Adrenal gland (tissue), 9 donors: ENCODE measurements at regions not wholly inside any gene's neighbourhood (a gene's known extent, or its start where the extent isn't known, plus 50 kb on each side); places are given as distances from the start of the nearest gene placed in this dataset.
"Not testable (repeated sequence)": the region's sequence is repeated elsewhere in the genome, so short reads cannot be mapped to it uniquely, and the experiment has no call there.

ENCODE experiments used
- DNase-seq, 7 donors: peaks; one replicate each; pipeline ENCODE4 v3.0.0-alpha.2; 2019 to 2020
- H3K27ac ChIP-seq, 5 donors: fragments of 200-600 bp; sonication (generic) in 4 of 5; 1 replicate in 3 of 5; 2 replicates in 2 of 5; pipeline versions ENCODE4 v1.5.1 to v1.8.0; 2016 to 2020; ENCODE audit warnings: mild to moderate bottlenecking in 1 of 5
- H3K27me3 ChIP-seq: fragments of 200-600 bp; 2 replicates; pipeline ENCODE4 v1.8.0; 2021
- H3K36me3 ChIP-seq, 2 donors: fragments of 200-600 bp; replicated peaks in 1 of 2; 1 replicate in 1 of 2; 2 replicates in 1 of 2; pipeline versions ENCODE4 v1.5.1 to v1.8.0; 2018 to 2022
- H3K4me1 ChIP-seq, 2 donors: fragments of 200-600 bp; replicated peaks in 1 of 2; 1 replicate in 1 of 2; 2 replicates in 1 of 2; pipeline versions ENCODE4 v1.5.1 to v1.8.0; 2018 to 2021
- H3K4me3 ChIP-seq, 4 donors: fragments of 200-600 bp; sonication (generic) in 3 of 4; one replicate each; pipeline ENCODE4 v1.5.1; 2016 to 2018
- H3K9me3 ChIP-seq, 3 donors: fragments of 200-600 bp; sonication (generic) in 1 of 3; replicated peaks in 1 of 3; 1 replicate in 2 of 3; 2 replicates in 1 of 3; pipeline versions ENCODE4 v1.5.1 to v1.8.0; 2016 to 2021
- POLR2A ChIP-seq, 2 donors: fragments of 450-650 bp; IDR thresholded peaks; one replicate each; pipeline ENCODE4 v1.6.1; 2017; ENCODE audit warnings: antibody characterized with exemption in 2 of 2, mild to moderate bottlenecking in 2 of 2, moderate library complexity in 1 of 2
- WGBS, 4 donors: extraction: QIAGEN DNeasy Blood & Tissue Kit in 2 of 4; methylation state at CpG; one replicate each; pipeline versions ENCODE4 v1.1.5 to v1.1.7; 2013 to 2017; 5-methylcytosine and 5-hydroxymethylcytosine counted together
- intact Hi-C, 2 donors: fragments of 100-400 bp; cut with DNase I; formaldehyde crosslinking; loops; one replicate each; pipeline versions ENCODE4 v1.14.1 to v1.15.0; 2022 to 2023
- TF ChIP-seq, protein P1 (sequence below), 6 experiments: fragments of 450-650 bp in 4 of 6; fragments of 200-600 bp in 2 of 6; sonication (generic) in 1 of 6; IDR thresholded peaks; 1 replicate in 5 of 6; 2 replicates in 1 of 6; pipeline versions ENCODE4 v1.5.1 to v1.8.0; 2016 to 2021; ENCODE audit warnings: antibody characterized with exemption in 6 of 6, mild to moderate bottlenecking in 2 of 6, moderate library complexity in 1 of 6
- donor health status: healthy with polysubstance abuse.
- donor health status: Bipolar disorder and iron deficiency.
- donor health status: DM: yes; HTN: yes; CAD: no.
- donor health status: DM: no; HTN: no; CAD: no.
- donor health status: DM: no; HTN: no; CAD: no.

DNA sequence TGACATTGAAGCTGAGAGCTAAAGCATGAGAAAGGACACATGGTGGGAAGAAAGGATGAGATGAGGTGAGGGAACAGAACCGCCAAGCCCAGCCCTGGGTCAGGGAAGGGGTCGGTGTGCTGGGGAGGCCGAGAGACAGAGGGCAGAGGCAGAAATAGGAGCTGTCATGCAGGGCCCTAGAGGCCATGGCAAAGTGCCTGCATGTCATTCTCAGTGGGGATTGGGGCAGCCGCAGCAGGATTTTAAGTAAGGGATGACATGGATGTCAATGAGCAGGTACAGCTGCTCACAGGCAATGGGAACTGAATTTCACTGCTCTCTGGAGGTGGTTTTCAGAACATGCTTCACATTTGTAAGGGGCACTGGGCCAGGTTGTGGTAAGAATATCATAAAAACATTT is 227.4 kb downstream of the RAB11FIP2 start:
- WGBS, 4 donors = 50 to 58% (median 53%) methylated on average over 4 of the region's 4 CpGs
- Histone ChIP-seq H3K27me3 (peaks cover 4% of the 10 kb centered on the region), H3K4me3 (no peak overlapping the region), H3K27ac (no peak overlapping the region), H3K4me1 (no peaks in the 10 kb centered on the region), H3K36me3 (no peaks in the 10 kb centered on the region), H3K9me3 (no peaks in the 10 kb centered on the region)
- intact Hi-C loops = no loop called here
- no peak for DNase-seq
- no peak for TF ChIP-seq POLR2A (IDR thresholded peaks at IDR 0.05)
- TF ChIP-seq, protein P1, sequence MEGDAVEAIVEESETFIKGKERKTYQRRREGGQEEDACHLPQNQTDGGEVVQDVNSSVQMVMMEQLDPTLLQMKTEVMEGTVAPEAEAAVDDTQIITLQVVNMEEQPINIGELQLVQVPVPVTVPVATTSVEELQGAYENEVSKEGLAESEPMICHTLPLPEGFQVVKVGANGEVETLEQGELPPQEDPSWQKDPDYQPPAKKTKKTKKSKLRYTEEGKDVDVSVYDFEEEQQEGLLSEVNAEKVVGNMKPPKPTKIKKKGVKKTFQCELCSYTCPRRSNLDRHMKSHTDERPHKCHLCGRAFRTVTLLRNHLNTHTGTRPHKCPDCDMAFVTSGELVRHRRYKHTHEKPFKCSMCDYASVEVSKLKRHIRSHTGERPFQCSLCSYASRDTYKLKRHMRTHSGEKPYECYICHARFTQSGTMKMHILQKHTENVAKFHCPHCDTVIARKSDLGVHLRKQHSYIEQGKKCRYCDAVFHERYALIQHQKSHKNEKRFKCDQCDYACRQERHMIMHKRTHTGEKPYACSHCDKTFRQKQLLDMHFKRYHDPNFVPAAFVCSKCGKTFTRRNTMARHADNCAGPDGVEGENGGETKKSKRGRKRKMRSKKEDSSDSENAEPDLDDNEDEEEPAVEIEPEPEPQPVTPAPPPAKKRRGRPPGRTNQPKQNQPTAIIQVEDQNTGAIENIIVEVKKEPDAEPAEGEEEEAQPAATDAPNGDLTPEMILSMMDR (IDR thresholded peaks at IDR 0.05) = no peak

DNA sequence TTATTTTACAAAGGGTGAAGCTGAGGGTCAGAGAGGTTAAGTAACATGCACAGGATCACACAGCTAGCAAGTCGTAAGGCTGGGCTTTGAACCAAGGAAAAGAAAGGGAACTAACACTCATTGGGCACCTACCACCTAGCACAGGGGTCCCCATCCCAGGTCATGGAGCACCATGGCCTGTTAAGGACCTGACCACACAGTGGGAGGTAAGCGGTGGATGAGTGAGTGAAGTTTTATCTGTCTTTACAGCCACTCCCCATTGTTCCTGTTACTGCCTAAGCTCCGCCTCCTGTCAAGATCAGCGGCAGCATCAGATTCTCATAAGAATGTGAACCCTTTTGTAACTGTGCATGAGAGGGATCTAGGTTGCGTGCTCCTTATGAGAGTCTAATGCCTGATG is 222.8 kb downstream of the RAB11FIP2 start:
- H3K36me3 ChIP-seq = no peaks in the 10 kb centered on the region
- no peaks in the 10 kb centered on the region for H3K9me3 ChIP-seq
- TF ChIP-seq POLR2A (IDR thresholded peaks at IDR 0.05) = no peak
- TF ChIP-seq, protein P1 (IDR thresholded peaks at IDR 0.05) = no peak
- WGBS, 4 donors = 74 to 88% (median 78%) methylated on average over 5 of the region's 5 CpGs
- intact Hi-C loops = no loop called here
- no peaks in the 10 kb centered on the region for H3K27me3 ChIP-seq
- H3K27ac ChIP-seq = no peak overlapping the region
- no peak for DNase-seq
- no peak overlapping the region for H3K4me3 ChIP-seq
- H3K4me1 ChIP-seq = no peaks in the 10 kb centered on the region

DNA sequence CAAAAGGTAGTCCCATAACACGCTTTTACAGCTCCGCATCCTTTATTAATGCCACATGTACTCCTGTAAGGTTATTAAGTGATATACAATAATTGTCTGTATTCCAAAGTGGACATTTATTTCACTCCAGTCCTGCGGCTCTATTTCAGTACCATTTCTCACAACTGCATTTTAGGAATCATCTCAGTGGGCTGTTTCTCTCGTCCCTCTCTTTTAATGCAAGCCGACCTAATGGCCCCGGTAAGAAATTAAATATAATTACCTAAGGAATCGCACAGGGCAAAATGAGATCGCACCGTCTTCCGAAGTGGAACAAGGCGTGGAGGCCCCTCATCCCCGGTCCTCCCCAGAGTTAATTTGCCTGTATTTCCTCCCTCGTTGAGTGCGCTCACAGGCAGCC is 216.5 kb downstream of the RAB11FIP2 start:
- 76 to 84% (median 79%) methylated on average over 14 of the region's 14 CpGs for WGBS, 4 donors
- intact Hi-C loops = no loop called here
- Histone ChIP-seq H3K4me3 (no peak overlapping the region), H3K27me3 (no peaks in the 10 kb centered on the region), H3K27ac (no peak overlapping the region), H3K9me3 (no peaks in the 10 kb centered on the region), H3K4me1 (no peaks in the 10 kb centered on the region), H3K36me3 (no peaks in the 10 kb centered on the region)
- no peak for DNase-seq
- TF ChIP-seq, protein P1 (IDR thresholded peaks at IDR 0.05) = no peak
- no peak for TF ChIP-seq POLR2A (IDR thresholded peaks at IDR 0.05)

DNA sequence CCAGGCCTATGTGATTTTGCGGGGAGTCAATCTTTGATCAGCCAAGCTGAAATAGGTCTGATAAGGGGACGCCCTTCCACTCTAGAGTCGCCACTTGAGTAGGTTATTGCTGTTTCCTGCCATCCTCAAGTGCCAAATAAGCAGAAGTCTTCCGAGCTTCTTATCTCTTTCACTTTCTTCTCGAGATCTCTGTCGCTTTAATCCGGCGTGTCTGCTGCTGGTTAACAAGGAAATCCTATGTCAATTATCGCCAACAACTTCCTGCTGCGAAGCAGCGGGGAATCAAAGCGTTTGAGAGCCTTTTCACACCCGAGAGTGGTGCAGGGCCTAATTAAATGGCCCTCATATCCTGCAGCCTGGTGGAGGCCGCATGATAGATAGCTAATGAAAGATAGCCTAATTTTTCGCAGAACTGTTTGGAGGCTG is 215.9 kb downstream of the RAB11FIP2 start:
- no peak for DNase-seq
- no peaks in the 10 kb centered on the region for H3K9me3 ChIP-seq
- H3K36me3 ChIP-seq = no peaks in the 10 kb centered on the region
- WGBS, 4 donors = 38 to 50% (median 45%) methylated on average over 15 of the region's 15 CpGs
- H3K27ac ChIP-seq = no peak overlapping the region
- no peak overlapping the region for H3K4me3 ChIP-seq
- TF ChIP-seq, protein P1 (IDR thresholded peaks at IDR 0.05) = no peak
- TF ChIP-seq POLR2A (IDR thresholded peaks at IDR 0.05) = no peak
- H3K27me3 ChIP-seq = no peaks in the 10 kb centered on the region
- intact Hi-C loops = no loop called here
- no peaks in the 10 kb centered on the region for H3K4me1 ChIP-seq

DNA sequence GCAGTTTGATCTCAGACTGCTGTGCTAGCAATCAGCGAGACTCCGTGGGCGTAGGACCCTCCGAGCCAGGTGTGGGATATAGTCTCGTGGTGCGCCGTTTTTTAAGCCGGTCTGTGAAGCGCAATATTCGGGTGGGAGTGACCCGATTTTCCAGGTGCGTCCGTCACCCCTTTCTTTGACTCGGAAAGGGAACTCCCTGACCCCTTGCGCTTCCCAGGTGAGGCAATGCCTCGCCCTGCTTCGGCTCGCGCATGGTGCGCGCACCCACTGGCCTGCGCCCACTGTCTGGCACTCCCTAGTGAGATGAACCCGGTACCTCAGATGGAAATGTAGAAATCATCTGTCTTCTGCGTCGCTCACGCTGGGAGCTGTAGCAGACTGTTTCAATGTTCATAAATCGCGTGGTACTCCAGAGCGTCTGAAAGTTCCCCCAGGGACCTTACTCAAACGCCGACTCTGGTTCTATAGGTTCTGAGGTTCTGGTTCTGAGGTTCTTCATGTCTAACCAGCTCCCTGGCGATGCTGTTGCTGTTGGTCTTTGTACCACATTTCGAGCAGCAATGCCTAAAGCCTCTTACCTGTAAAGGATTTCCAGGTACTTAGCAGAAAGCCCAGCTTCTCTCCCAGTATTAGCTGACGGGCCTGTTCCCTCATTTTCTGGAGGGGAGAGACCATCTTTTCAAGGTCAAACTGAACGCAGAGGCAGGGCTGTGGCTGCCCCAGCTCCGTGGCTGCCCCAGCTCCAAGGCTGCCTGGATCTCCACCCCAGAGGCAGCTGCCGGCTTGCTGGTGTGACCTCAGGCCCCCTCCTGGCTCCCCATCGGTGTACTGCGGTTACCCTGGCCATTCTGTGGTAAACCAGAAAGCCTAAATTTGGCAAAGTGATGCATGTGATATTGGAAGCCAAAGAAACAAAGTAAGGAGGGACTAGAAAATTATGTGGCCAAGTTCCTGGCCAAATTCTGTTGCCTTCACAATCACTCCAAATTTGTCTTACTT is 207.9 kb downstream of the RAB11FIP2 start:
- H3K4me3 ChIP-seq, H3K4me1 ChIP-seq, H3K36me3 ChIP-seq, DNase-seq, H3K9me3 ChIP-seq, H3K27ac ChIP-seq, intact Hi-C loops: not testable (repeated sequence)
- 36 to 71% (median 51%) methylated on average over 14 to 29 of the region's 39 CpGs for WGBS, 4 donors
- peaks cover 11% of the 10 kb centered on the region for H3K27me3 ChIP-seq

DNA sequence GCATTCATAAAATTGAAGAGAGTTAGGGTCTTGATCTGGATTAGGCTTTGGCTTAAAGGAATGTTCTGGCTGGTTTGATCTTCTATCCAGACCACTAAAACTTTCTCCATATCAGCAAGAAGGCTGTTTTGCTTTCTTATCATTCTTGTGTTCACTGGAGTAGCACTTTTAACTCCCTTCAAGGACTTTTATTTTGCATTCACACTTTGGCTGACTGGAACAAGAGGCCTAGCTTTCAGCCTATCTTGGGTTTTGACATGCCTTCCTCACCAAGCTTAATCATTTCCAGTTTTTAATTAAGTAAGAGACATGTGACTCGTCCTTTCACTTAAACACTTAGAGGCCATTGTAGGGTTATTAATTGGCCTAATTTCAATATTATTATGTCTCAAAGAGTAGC is 190.3 kb downstream of the RAB11FIP2 start:
- H3K27me3 ChIP-seq, H3K27ac ChIP-seq, H3K4me3 ChIP-seq, H3K4me1 ChIP-seq, DNase-seq, H3K36me3 ChIP-seq, intact Hi-C loops, H3K9me3 ChIP-seq: not testable (repeated sequence)
- WGBS, 4 donors = 65 to 92% (median 79%) methylated on average over 1 of the region's 1 CpG
